ENCODE measurements at regions not wholly inside any gene's neighbourhood (a gene's known extent, or its start where the extent isn't known, plus 50 kb on each side); places are given as distances from the start of the nearest gene placed in this dataset.

GRCh38 chr5:164998142-164998541, 1492.7 kb downstream of the MAT2B start:
- Histone ChIP-seq H3K9me2 (ENCODE audit: insufficient read depth, low read length) (no peaks in the 10 kb centered on the region), H3K79me2 (replicated peaks; ENCODE audit: insufficient read depth, low read length) (no peaks in the 10 kb centered on the region), H3K36me3 (ENCODE audit: insufficient read depth, low read length) (no peaks in the 10 kb centered on the region), H3K4me2 (ENCODE audit: low read length) (no peak overlapping the region), H3K9ac (ENCODE audit: low read length) (no peak overlapping the region), H2AFZ (ENCODE audit: low read depth, low read length) (no peak overlapping the region), H3F3A (ENCODE audit: insufficient read depth, low read length, poor library complexity, severe bottlenecking) (no peaks in the 10 kb centered on the region), H3K9me3 (ENCODE audit: low read length) (no peaks in the 10 kb centered on the region), H3K27ac (ENCODE audit: low read length) (no peak overlapping the region), H3K4me3 (ENCODE audit: low read length) (no peak overlapping the region), H4K20me1 (ENCODE audit: insufficient read depth) (no peaks in the 10 kb centered on the region), H3K27me3 (ENCODE audit: insufficient read depth, low read depth, low read length) (no peaks in the 10 kb centered on the region)
- no peak for TF ChIP-seq TAF1 (IDR thresholded peaks at IDR 0.05; ENCODE audit: low read depth)
- TF ChIP-seq EZH2 (IDR thresholded peaks at IDR 0.05; ENCODE audit: borderline replicate concordance, insufficient read depth, low read length, poor library complexity, severe bottlenecking), result no peak
- no peak for TF ChIP-seq RAD21 (conservative IDR thresholded peaks at IDR 0.05)
- TF ChIP-seq MXI1 (conservative IDR thresholded peaks at IDR 0.05; ENCODE audit: poor library complexity, severe bottlenecking), result no peak
- TF ChIP-seq, protein P1, sequence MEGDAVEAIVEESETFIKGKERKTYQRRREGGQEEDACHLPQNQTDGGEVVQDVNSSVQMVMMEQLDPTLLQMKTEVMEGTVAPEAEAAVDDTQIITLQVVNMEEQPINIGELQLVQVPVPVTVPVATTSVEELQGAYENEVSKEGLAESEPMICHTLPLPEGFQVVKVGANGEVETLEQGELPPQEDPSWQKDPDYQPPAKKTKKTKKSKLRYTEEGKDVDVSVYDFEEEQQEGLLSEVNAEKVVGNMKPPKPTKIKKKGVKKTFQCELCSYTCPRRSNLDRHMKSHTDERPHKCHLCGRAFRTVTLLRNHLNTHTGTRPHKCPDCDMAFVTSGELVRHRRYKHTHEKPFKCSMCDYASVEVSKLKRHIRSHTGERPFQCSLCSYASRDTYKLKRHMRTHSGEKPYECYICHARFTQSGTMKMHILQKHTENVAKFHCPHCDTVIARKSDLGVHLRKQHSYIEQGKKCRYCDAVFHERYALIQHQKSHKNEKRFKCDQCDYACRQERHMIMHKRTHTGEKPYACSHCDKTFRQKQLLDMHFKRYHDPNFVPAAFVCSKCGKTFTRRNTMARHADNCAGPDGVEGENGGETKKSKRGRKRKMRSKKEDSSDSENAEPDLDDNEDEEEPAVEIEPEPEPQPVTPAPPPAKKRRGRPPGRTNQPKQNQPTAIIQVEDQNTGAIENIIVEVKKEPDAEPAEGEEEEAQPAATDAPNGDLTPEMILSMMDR (IDR thresholded peaks at IDR 0.05; ENCODE audit: poor library complexity, severe bottlenecking), result no peak
- no peak for TF ChIP-seq EP300 (conservative IDR thresholded peaks at IDR 0.05; ENCODE audit: poor library complexity, severe bottlenecking)

DNA sequence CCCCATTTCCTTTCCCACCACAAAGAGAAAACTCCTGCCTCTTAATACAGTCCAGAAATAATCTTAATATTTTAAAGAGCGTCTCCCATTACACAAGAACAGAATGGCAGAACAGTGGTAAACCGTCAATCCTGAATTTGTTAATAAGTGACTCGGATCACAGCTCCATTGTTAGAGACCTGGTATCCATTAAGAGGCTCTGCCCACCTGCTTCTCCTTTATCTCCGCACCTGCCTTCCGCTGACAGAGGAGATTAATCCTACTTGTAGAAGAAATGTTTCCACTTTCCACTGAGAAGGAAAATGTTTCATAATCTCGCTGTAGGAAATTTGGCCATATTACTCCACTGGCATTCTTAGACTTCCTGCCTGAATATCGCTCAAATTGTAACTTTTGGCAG, 1493.2 kb downstream of the MAT2B start:
- Histone ChIP-seq H3K4me3 (ENCODE audit: low read length) (no peak overlapping the region), H3K36me3 (ENCODE audit: insufficient read depth, low read length) (no peaks in the 10 kb centered on the region), H3K27me3 (ENCODE audit: insufficient read depth, low read depth, low read length) (no peaks in the 10 kb centered on the region), H3K27ac (ENCODE audit: low read length) (no peak overlapping the region), H3K4me2 (ENCODE audit: low read length) (no peak overlapping the region), H3F3A (ENCODE audit: insufficient read depth, low read length, poor library complexity, severe bottlenecking) (no peaks in the 10 kb centered on the region), H3K79me2 (replicated peaks; ENCODE audit: insufficient read depth, low read length) (no peaks in the 10 kb centered on the region), H3K9me2 (ENCODE audit: insufficient read depth, low read length) (no peaks in the 10 kb centered on the region), H3K9me3 (ENCODE audit: low read length) (no peaks in the 10 kb centered on the region), H3K9ac (ENCODE audit: low read length) (no peak overlapping the region), H4K20me1 (ENCODE audit: insufficient read depth) (no peaks in the 10 kb centered on the region), H2AFZ (ENCODE audit: low read depth, low read length) (no peak overlapping the region)
- TF ChIP-seq MXI1 (conservative IDR thresholded peaks at IDR 0.05; ENCODE audit: poor library complexity, severe bottlenecking) (no peak), TAF1 (IDR thresholded peaks at IDR 0.05; ENCODE audit: low read depth) (no peak), SMC3 (conservative IDR thresholded peaks at IDR 0.05; ENCODE audit: poor library complexity) (no peak), EZH2 (IDR thresholded peaks at IDR 0.05; ENCODE audit: borderline replicate concordance, insufficient read depth, low read length, poor library complexity, severe bottlenecking) (no peak), POLR2AphosphoS5 (IDR thresholded peaks at IDR 0.05) (no peak), REST (IDR thresholded peaks at IDR 0.05; ENCODE audit: borderline replicate concordance) (no peak), RAD21 (conservative IDR thresholded peaks at IDR 0.05) (no peak), EP300 (conservative IDR thresholded peaks at IDR 0.05; ENCODE audit: poor library complexity, severe bottlenecking) (no peak)
- TF ChIP-seq, protein P1 (IDR thresholded peaks at IDR 0.05; ENCODE audit: poor library complexity, severe bottlenecking), result no peak
